Nucleus accumbens (tissue), 56 donors: ENCODE measurements at regions not wholly inside any gene's neighbourhood (a gene's known extent, or its start where the extent isn't known, plus 50 kb on each side); places are given as distances from the start of the nearest gene placed in this dataset.

Experiments used
- DNase-seq, 56 donors: peaks; one replicate each; lab custom pipeline; 2025; lab: John Stamatoyannopoulos, UW

GRCh38 chr11:90844041-90844440 lies 621.2 kb upstream of the CHORDC1 start:
- no peak for DNase-seq

GRCh38 chr11:90842681-90843080 lies 619.8 kb upstream of the CHORDC1 start:
- no peak for DNase-seq

- DNase-seq: no peak
Observed at GRCh38 chr11:90840071-90840470, 617.2 kb upstream of the CHORDC1 start.

GRCh38 chr11:90836031-90836430 lies 613.2 kb upstream of the CHORDC1 start:
- DNase-seq: no peak

GRCh38 chr11:90823446-90823845 lies 600.6 kb upstream of the CHORDC1 start:
- no peak for DNase-seq

GRCh38 chr11:90822996-90823395 lies 600.1 kb upstream of the CHORDC1 start:
- no peak for DNase-seq

- no peak for DNase-seq
Observed at GRCh38 chr11:90818196-90818745, 595.4 kb upstream of the CHORDC1 start.

- no peak for DNase-seq
Observed at GRCh38 chr11:90809581-90809980, 586.7 kb upstream of the CHORDC1 start.

GRCh38 chr11:90805172-90805571 lies 582.3 kb upstream of the CHORDC1 start:
- DNase-seq: no peak

- DNase-seq: no peak
Observed at GRCh38 chr11:90803831-90804230, 581.0 kb upstream of the CHORDC1 start.

GRCh38 chr11:90803366-90803765 lies 580.5 kb upstream of the CHORDC1 start:
- no peak for DNase-seq

GRCh38 chr11:90798769-90799168 lies 575.9 kb upstream of the CHORDC1 start:
- DNase-seq: no peak

GRCh38 chr11:90795746-90796145 lies 572.9 kb upstream of the CHORDC1 start:
- no peak for DNase-seq

GRCh38 chr11:90788961-90789360 lies 566.1 kb upstream of the CHORDC1 start:
- DNase-seq: no peak

GRCh38 chr11:90784241-90784814 lies 561.5 kb upstream of the CHORDC1 start:
- no peak for DNase-seq

GRCh38 chr11:90783111-90783510 lies 560.3 kb upstream of the CHORDC1 start:
- DNase-seq: no peak

- DNase-seq: no peak
Observed at GRCh38 chr11:90779098-90779497, 556.2 kb upstream of the CHORDC1 start.

GRCh38 chr11:90775567-90776165 lies 552.8 kb upstream of the CHORDC1 start:
- DNase-seq: no peak

- DNase-seq: no peak
Observed at GRCh38 chr11:90774727-90775566, 552.1 kb upstream of the CHORDC1 start.

- DNase-seq: no peak
Observed at GRCh38 chr11:90770007-90770406, 547.2 kb upstream of the CHORDC1 start.

GRCh38 chr11:90766121-90766520 lies 543.3 kb upstream of the CHORDC1 start:
- DNase-seq: no peak

- DNase-seq: no peak
Observed at GRCh38 chr11:90764691-90765090, 541.8 kb upstream of the CHORDC1 start.
